ENCODE measurements at regions not wholly inside any gene's neighbourhood (a gene's known extent, or its start where the extent isn't known, plus 50 kb on each side); places are given as distances from the start of the nearest gene placed in this dataset.
A peak's percentile ranks its signal among the peaks of the same experiment; 100 is the strongest.
"Not testable (repeated sequence)": the region's sequence is repeated elsewhere in the genome, so short reads cannot be mapped to it uniquely, and the experiment has no call there.

GRCh38 chr10:53422223-53422888 is 649.8 kb upstream of the MBL2 start:
- no peak for DNase-seq

- no peak for DNase-seq
Measured at GRCh38 chr10:53412651-53413050, 640.1 kb upstream of the MBL2 start.

GRCh38 chr10:53406532-53406931 is 633.9 kb upstream of the MBL2 start:
- DNase-seq: no peak

- DNase-seq: no peak
Measured at GRCh38 chr10:53403688-53404087, 631.1 kb upstream of the MBL2 start.

GRCh38 chr10:53402594-53402993 is 630.0 kb upstream of the MBL2 start:
- no peak for DNase-seq

GRCh38 chr10:53401536-53401935 is 629.0 kb upstream of the MBL2 start:
- no peak for DNase-seq

GRCh38 chr10:53396876-53397275 is 624.3 kb upstream of the MBL2 start:
- no peak for DNase-seq

- DNase-seq: no peak
Measured at GRCh38 chr10:53395449-53395848, 622.9 kb upstream of the MBL2 start.

- no peak for DNase-seq
Measured at GRCh38 chr10:53387562-53387961, 615.0 kb upstream of the MBL2 start.

GRCh38 chr10:53382543-53382942 is 610.0 kb upstream of the MBL2 start:
- no peak for DNase-seq

- no peak for DNase-seq
Measured at GRCh38 chr10:53379956-53380355, 607.4 kb upstream of the MBL2 start.

- DNase-seq: no peak
Measured at GRCh38 chr10:53370347-53370746, 597.8 kb upstream of the MBL2 start.

- no peak for DNase-seq
Measured at GRCh38 chr10:53361936-53362335, 589.4 kb upstream of the MBL2 start.

GRCh38 chr10:53361281-53361680 is 588.7 kb upstream of the MBL2 start:
- no peak for DNase-seq

GRCh38 chr10:53358978-53359377 is 586.4 kb upstream of the MBL2 start:
- not testable (repeated sequence) for DNase-seq

GRCh38 chr10:53358536-53358935 is 586.0 kb upstream of the MBL2 start:
- DNase-seq: no peak

GRCh38 chr10:53357587-53357986 is 585.0 kb upstream of the MBL2 start:
- DNase-seq: peak; percentile 51

- no peak for DNase-seq
Measured at GRCh38 chr10:53356616-53357349, 584.2 kb upstream of the MBL2 start.

GRCh38 chr10:53342531-53342930 is 569.9 kb upstream of the MBL2 start:
- not testable (repeated sequence) for DNase-seq

- DNase-seq: not testable (repeated sequence)
Measured at GRCh38 chr10:53338199-53338598, 565.6 kb upstream of the MBL2 start.

GRCh38 chr10:53335803-53336422 is 563.3 kb upstream of the MBL2 start:
- DNase-seq: not testable (repeated sequence)

GRCh38 chr10:53331460-53331859 is 558.9 kb upstream of the MBL2 start:
- no peak for DNase-seq

GRCh38 chr10:53326401-53327305 is 554.1 kb upstream of the MBL2 start:
- not testable (repeated sequence) for DNase-seq

Measured in islet precursor cell (in vitro differentiated cells).